Activated CD4-positive, CD25-positive, alpha-beta regulatory T cell treated with anti-CD3 and anti-CD28 coated beads, Interleukin-2, amount 50 U/mL, for 72 hours (primary cell): ENCODE measurements at regions not wholly inside any gene's neighbourhood (a gene's known extent, or its start where the extent isn't known, plus 50 kb on each side); places are given as distances from the start of the nearest gene placed in this dataset.

Source experiments
- DNase-seq: peaks from one replicate; pipeline ENCODE4 v3.0.0; 2021

- no peak for DNase-seq
Observed at GRCh38 chr3:110711851-110712516, 359.6 kb upstream of the NECTIN3 start.

GRCh38 chr3:110727056-110727455, 344.6 kb upstream of the NECTIN3 start:
- DNase-seq, result no peak

GRCh38 chr3:110731148-110731547, 340.5 kb upstream of the NECTIN3 start:
- DNase-seq, result no peak

GRCh38 chr3:110732420-110732819, 339.2 kb upstream of the NECTIN3 start:
- DNase-seq, result no peak

GRCh38 chr3:110733045-110733444, 338.6 kb upstream of the NECTIN3 start:
- no peak for DNase-seq

- DNase-seq, result no peak
Observed at GRCh38 chr3:110734524-110734923, 337.1 kb upstream of the NECTIN3 start.

GRCh38 chr3:110736332-110736731, 335.3 kb upstream of the NECTIN3 start:
- DNase-seq, result no peak

GRCh38 chr3:110738531-110738930, 333.1 kb upstream of the NECTIN3 start:
- no peak for DNase-seq

GRCh38 chr3:110741891-110742290, 329.7 kb upstream of the NECTIN3 start:
- no peak for DNase-seq

- DNase-seq, result no peak
Observed at GRCh38 chr3:110743202-110743601, 328.4 kb upstream of the NECTIN3 start.

GRCh38 chr3:110743984-110744383, 327.6 kb upstream of the NECTIN3 start:
- DNase-seq, result no peak

- no peak for DNase-seq
Observed at GRCh38 chr3:110744723-110745122, 326.9 kb upstream of the NECTIN3 start.

- DNase-seq, result no peak
Observed at GRCh38 chr3:110749006-110749405, 322.6 kb upstream of the NECTIN3 start.

- DNase-seq, result no peak
Observed at GRCh38 chr3:110750201-110750600, 321.4 kb upstream of the NECTIN3 start.

- DNase-seq, result no peak
Observed at GRCh38 chr3:110752307-110752706, 319.3 kb upstream of the NECTIN3 start.

- DNase-seq, result no peak
Observed at GRCh38 chr3:110753516-110753915, 318.1 kb upstream of the NECTIN3 start.

- DNase-seq, result no peak
Observed at GRCh38 chr3:110754212-110754916, 317.3 kb upstream of the NECTIN3 start.

GRCh38 chr3:110755345-110755744, 316.3 kb upstream of the NECTIN3 start:
- no peak for DNase-seq

- DNase-seq, result no peak
Observed at GRCh38 chr3:110756705-110757104, 314.9 kb upstream of the NECTIN3 start.

- DNase-seq, result no peak
Observed at GRCh38 chr3:110758208-110758607, 313.4 kb upstream of the NECTIN3 start.

- DNase-seq, result no peak
Observed at GRCh38 chr3:110767156-110767555, 304.5 kb upstream of the NECTIN3 start.

GRCh38 chr3:110767838-110768237, 303.8 kb upstream of the NECTIN3 start:
- DNase-seq, result no peak

GRCh38 chr3:110773413-110773954, 298.1 kb upstream of the NECTIN3 start:
- DNase-seq, result no peak

GRCh38 chr3:110774496-110775265, 296.9 kb upstream of the NECTIN3 start:
- DNase-seq, result no peak
